ENCODE measurements at regions not wholly inside any gene's neighbourhood (a gene's known extent, or its start where the extent isn't known, plus 50 kb on each side); places are given as distances from the start of the nearest gene placed in this dataset.

- Histone ChIP-seq H3K18ac (ENCODE audit: low read depth, low read length) (no peak overlapping the region), H4K8ac (ENCODE audit: low read depth in 2 of 2, low read length in 2 of 2) (no peak overlapping the region), H3K27me3 (ENCODE audit: control insufficient read depth, insufficient read depth, low read length) (no peaks in the 10 kb centered on the region), H3K23ac (ENCODE audit: low read depth, low read length) (no peak overlapping the region), H2BK15ac (ENCODE audit: low read depth, low read length) (no peak overlapping the region), H3K79me1 (ENCODE audit: low read depth in 1 of 2, low read length in 2 of 2) (no peaks in the 10 kb centered on the region), H2BK20ac (ENCODE audit: low read depth, low read length) (no peak overlapping the region), H4K5ac (ENCODE audit: low read depth, low read length) (no peak overlapping the region), H3K56ac (ENCODE audit: extremely low read depth, insufficient read depth, low read length) (no peak overlapping the region), H2AFZ (replicated peaks; ENCODE audit: low read length, poor library complexity) (no peak overlapping the region), H3K36me3 (ENCODE audit: control insufficient read depth, insufficient read depth, low read length) (no peaks in the 10 kb centered on the region), H2AK5ac (ENCODE audit: low read depth, low read length) (no peak overlapping the region), H3K9ac (ENCODE audit: low read depth, low read length) (no peak overlapping the region), H3K4me1 (ENCODE audit: control insufficient read depth, insufficient read depth, low read length) (no peaks in the 10 kb centered on the region), H2AK9ac (replicated peaks; ENCODE audit: low read depth, low read length, poor library complexity) (no peak overlapping the region), H3K4me3 (ENCODE audit: insufficient read depth, low read depth, low read length) (no peak overlapping the region), H3K27ac (ENCODE audit: insufficient read depth, low read length) (no peak overlapping the region), H4K91ac (ENCODE audit: insufficient read depth, low read depth, low read length) (no peak overlapping the region), H4K20me1 (ENCODE audit: insufficient read depth, low read length) (no peaks in the 10 kb centered on the region), H2BK5ac (ENCODE audit: low read depth, low read length, poor library complexity, severe bottlenecking) (no peak overlapping the region), H3K9me1 (ENCODE audit: insufficient read depth, low read length) (no peaks in the 10 kb centered on the region), H2BK120ac (ENCODE audit: low read depth, low read length) (no peak overlapping the region), H3K9me3 (ENCODE audit: control insufficient read depth, insufficient read depth, low read length) (peaks cover 6% of the 10 kb centered on the region; the same call in 1 of the 2 replicates), H3K4ac (ENCODE audit: low read depth, low read length) (no peak overlapping the region), H3K14ac (replicated peaks; ENCODE audit: low read depth, low read length) (no peak overlapping the region), H3K4me2 (ENCODE audit: low read depth, low read length) (no peak overlapping the region)
- dilution Hi-C loops (cut with HindIII; ENCODE audit: low sequenced_read_pairs, unreplicated experiment) (no loop called here), in situ Hi-C loops (cut with MboI; ENCODE audit: low sequenced_read_pairs) (no loop called here), intact Hi-C loops (cut with micrococcal nuclease) (no loop called here)
- ATAC-seq (ENCODE audit: low read depth) (no peak), DNase-seq (no peak)
- ChIA-PET POLR2A (ENCODE audit: unreplicated experiment) (no interaction called here), CTCF (no interaction called here)
- BruUV-seq (replicated peaks), result no TSS peak
- WGBS, 2 experiments (ENCODE audit: extremely low coverage in 2 of 2, insufficient read length in 1 of 2), result no CpG with 5 or more reads among the region's 2 CpGs
- TF ChIP-seq POLR2A (IDR thresholded peaks at IDR 0.05; ENCODE audit: low read depth, low read length) (no peak), RFX5 (IDR thresholded peaks at IDR 0.05; ENCODE audit: low read depth, low read length) (no peak), ELK1 (IDR thresholded peaks at IDR 0.05; ENCODE audit: borderline replicate concordance, low read depth, low read length) (no peak), SMC3 (IDR thresholded peaks at IDR 0.05; ENCODE audit: low read depth, low read length) (no peak), MXI1 (IDR thresholded peaks at IDR 0.05; ENCODE audit: borderline replicate concordance, low read depth, low read length) (no peak), CTCF (conservative IDR thresholded peaks at IDR 0.05; ENCODE audit: low read depth, low read length) (no peak), FOS (IDR thresholded peaks at IDR 0.05; ENCODE audit: low read depth, low read length) (no peak), RAD21 (IDR thresholded peaks at IDR 0.05; ENCODE audit: low read length) (no peak), RCOR1 (IDR thresholded peaks at IDR 0.05; ENCODE audit: insufficient replicate concordance, low read length) (no peak), CEBPB (IDR thresholded peaks at IDR 0.05; ENCODE audit: low read depth, low read length) (no peak)
- TF ChIP-seq, protein P1, sequence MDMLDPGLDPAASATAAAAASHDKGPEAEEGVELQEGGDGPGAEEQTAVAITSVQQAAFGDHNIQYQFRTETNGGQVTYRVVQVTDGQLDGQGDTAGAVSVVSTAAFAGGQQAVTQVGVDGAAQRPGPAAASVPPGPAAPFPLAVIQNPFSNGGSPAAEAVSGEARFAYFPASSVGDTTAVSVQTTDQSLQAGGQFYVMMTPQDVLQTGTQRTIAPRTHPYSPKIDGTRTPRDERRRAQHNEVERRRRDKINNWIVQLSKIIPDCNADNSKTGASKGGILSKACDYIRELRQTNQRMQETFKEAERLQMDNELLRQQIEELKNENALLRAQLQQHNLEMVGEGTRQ (IDR thresholded peaks at IDR 0.05; ENCODE audit: low read depth, low read length), result no peak
Measured at GRCh38 chr15:45891766-45892165, 256.9 kb downstream of the SQOR start.

Data from IMR-90 (cell line).